ENCODE measurements at regions not wholly inside any gene's neighbourhood (a gene's known extent, or its start where the extent isn't known, plus 50 kb on each side); places are given as distances from the start of the nearest gene placed in this dataset.

DNA sequence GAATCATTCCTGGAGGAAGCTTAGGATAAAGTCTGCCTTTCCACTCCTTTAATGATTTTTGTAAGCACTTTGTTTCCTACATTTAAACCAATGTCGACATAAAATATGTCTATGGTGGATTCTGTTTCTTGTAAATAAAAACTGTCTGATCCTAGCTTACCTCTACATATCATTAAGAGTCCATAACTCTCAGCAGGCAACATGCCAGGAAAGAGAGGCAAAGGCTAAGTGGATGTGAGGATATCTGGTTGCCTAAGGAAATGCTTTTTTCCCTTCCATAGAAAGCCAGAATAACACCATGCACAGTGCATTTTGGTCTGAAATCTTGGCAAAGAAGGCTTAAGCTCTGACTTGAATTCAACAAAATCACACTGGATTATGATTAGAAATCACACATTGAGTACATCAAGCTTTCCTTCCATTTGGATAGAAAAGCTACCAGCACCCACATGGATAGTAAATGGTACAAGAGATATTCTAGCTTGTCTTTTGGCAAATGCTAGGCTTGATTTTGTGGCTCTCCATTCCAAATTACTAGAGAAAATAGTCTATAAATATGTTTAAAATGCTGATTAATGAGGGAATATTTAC is 57.0 kb upstream of the CNTN1 start:
- DNase-seq, result no peak
- H3K27ac ChIP-seq, result no peak overlapping the region

More for the DNA sequence above, 57.0 kb upstream of the CNTN1 start:
- TF ChIP-seq POLR2A (IDR thresholded peaks at IDR 0.05), result no peak
- TF ChIP-seq, protein P1, sequence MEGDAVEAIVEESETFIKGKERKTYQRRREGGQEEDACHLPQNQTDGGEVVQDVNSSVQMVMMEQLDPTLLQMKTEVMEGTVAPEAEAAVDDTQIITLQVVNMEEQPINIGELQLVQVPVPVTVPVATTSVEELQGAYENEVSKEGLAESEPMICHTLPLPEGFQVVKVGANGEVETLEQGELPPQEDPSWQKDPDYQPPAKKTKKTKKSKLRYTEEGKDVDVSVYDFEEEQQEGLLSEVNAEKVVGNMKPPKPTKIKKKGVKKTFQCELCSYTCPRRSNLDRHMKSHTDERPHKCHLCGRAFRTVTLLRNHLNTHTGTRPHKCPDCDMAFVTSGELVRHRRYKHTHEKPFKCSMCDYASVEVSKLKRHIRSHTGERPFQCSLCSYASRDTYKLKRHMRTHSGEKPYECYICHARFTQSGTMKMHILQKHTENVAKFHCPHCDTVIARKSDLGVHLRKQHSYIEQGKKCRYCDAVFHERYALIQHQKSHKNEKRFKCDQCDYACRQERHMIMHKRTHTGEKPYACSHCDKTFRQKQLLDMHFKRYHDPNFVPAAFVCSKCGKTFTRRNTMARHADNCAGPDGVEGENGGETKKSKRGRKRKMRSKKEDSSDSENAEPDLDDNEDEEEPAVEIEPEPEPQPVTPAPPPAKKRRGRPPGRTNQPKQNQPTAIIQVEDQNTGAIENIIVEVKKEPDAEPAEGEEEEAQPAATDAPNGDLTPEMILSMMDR (IDR thresholded peaks at IDR 0.05), result no peak
- no peaks in the 10 kb centered on the region for H3K36me3 ChIP-seq (replicated peaks in 1 of 2)
- intact Hi-C loops (cut with DNase I), result no loop called here
- H3K9me3 ChIP-seq (replicated peaks in 1 of 3), result no peaks in the 10 kb centered on the region
- WGBS, 4 donors, result 59 to 70% (median 66%) methylated on average over 1 of the region's 1 CpG
- no peaks in the 10 kb centered on the region for H3K27me3 ChIP-seq
- H3K4me1 ChIP-seq (replicated peaks in 1 of 2), result no peaks in the 10 kb centered on the region
- no peak overlapping the region for H3K4me3 ChIP-seq

Small RNAs in the stretch of these regions (small RNA-seq; reads per million reads assigned to genes)
- gene RNU6-713P, result 0 reads per million in 2 donors
